Effector CD8-positive, alpha-beta T cell (primary cell): ENCODE measurements at regions not wholly inside any gene's neighbourhood (a gene's known extent, or its start where the extent isn't known, plus 50 kb on each side); places are given as distances from the start of the nearest gene placed in this dataset.

Experiments used
- DNase-seq: peaks from one replicate; lab custom pipeline; 2025; lab: John Stamatoyannopoulos, UW

GRCh38 chr22:26846076-26846475, 188.7 kb downstream of the MIAT start:
- DNase-seq = no peak

- no peak for DNase-seq
Observed at GRCh38 chr22:26846645-26847044, 189.3 kb downstream of the MIAT start.

GRCh38 chr22:26847046-26847445, 189.7 kb downstream of the MIAT start:
- no peak for DNase-seq

DNA sequence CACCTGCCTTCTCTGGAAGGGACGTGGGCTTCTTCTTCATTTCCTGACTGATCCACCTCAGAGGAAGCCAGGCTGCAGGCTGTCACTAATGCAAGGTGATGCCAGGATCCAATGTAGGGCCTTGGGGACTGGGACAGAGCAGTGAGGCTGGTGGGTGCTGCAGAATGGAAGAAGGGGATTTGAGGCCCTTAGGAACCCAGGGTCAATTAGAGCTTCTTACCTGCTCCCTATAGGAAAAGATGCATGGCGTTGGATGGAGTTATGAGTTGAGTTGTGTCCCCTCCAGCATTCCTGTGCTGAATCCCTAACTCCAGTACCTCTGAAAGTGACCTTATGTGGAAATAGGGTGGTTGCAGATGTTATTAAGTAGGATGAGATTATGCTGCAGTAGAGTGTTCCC, 190.4 kb downstream of the MIAT start:
- no peak for DNase-seq

DNA sequence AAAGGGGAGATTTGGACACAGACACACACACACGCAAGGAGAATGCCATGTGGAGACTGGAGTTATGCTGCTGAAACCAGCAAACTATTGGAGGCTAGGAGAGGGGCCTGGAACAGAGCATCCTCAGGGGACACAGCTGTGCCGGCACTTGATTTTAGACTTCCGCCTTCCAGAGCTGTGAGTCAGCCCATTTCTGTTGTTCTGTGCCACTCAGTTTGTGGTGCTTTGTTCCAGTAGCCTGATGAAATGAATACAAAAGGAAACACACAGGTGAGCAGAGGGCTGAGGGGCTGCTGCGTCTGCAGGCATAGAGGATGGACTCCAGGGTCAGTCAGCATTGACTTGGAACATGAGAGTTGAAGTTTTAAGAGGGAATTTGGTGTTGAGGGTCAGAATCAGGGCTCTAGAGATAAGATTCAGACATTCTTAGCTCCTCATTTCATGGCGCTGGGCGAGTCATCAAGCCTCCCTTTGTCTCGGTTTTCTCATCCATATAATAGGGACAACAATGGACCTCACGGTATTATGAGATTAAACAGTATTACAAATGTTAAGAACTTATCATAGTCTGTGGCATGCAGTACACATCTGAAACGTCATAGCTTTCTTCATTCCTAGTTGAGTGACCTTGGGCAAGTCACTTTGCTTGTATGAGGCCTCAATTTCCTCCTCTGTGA, 191.0 kb downstream of the MIAT start:
- DNase-seq = no peak

DNA sequence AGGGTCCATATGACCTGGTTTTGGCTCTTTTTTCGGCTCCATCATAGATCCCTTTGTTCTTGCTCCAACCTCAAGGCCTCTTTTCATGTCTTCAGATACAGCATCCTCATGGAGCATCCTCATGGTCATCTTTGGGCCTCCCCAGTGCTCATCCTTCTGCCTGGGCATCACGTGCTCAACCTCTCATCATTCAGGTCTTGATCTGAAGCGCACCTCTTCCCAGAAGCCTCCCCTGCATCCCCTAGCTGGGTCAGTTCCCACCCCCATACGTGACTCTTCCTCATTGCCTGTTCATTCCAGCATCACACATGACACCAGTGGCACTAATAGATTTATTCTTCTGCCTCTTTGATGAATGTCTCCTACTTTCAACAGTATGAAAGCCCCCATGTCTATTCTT, 192.2 kb downstream of the MIAT start:
- no peak for DNase-seq

- no peak for DNase-seq
Observed at GRCh38 chr22:26851125-26851524, 193.7 kb downstream of the MIAT start.

GRCh38 chr22:26852176-26852575, 194.8 kb downstream of the MIAT start:
- DNase-seq = no peak

GRCh38 chr22:26853071-26853470, 195.7 kb downstream of the MIAT start:
- DNase-seq = no peak

DNA sequence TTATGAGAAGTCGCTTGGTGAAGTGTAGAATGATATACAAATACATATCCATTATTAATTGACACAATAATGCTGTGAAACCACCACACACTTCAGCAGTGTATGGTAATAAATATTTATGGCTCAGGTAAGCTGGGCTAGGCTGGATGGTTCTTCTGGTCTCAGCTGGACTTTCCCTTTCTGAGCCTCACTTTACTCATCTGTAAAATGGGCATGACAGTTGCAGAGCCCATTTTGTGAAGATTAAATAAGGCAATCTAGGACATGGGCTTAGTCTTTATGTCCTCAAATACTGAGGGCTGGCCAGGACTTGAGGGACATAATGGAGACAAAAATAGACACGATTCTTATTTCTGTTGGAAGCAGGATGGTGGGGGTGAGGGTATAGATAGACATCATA, 196.1 kb downstream of the MIAT start:
- no peak for DNase-seq

DNA sequence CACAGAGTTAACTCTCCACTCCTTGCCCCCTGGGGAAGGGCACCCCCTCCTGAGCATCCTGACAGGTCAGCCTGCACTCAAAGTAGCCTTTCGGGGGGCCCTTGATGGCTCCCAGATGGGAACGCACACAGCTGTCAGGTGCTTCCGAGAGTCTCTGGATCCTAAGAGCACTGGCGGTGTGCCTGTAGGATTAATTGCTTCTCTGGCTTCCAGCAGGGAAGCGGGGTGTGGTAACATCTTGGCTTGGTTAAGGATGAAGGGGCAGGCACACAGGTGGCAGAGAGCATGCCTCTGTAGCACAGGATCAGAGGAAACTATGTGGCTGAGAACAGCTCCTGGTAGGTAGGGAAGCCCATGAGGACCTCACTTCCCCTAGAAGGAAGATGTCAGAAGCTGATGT, 199.8 kb downstream of the MIAT start:
- DNase-seq = no peak

- DNase-seq = no peak
Observed at GRCh38 chr22:26860301-26860700, 202.9 kb downstream of the MIAT start.

- DNase-seq = no peak
Observed at GRCh38 chr22:26865021-26865420, 207.6 kb downstream of the MIAT start.

DNA sequence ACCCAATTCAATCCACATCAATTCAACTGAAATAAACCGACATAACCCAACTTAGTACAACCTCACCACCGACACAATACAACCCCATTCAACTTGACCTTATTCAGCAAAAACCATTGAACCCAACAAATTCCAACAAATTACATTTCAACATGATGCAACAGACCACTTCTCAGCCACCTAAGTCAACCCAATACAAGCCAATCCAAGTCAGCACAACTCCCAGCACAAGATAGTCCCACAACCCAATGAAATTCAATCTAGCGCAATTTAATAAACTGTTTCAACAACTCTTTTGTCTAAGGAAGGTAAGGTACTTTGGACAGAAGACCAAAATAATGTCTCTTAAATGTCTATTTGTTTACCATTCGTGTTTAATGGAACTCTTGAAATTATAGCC, 226.0 kb downstream of the MIAT start:
- no peak for DNase-seq

DNA sequence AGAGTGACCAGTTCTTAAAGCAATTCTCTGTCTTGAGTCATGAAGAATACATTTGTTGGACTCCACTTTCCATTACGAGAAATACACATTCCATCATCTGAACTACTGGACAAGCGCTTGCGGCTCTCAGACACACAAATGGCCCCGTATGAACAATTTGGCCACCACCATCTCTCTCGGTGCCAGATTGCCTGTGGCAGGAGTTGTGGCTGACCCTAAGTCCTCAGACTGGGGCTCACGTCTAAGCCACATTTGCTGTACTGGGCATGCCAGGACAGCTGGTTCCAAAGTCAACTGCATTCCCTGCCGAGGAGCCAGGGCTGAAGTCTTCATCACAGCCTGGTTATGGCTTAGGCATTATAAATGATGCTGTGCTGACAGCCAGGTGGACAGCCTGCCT, 227.5 kb downstream of the MIAT start:
- DNase-seq = no peak

DNA sequence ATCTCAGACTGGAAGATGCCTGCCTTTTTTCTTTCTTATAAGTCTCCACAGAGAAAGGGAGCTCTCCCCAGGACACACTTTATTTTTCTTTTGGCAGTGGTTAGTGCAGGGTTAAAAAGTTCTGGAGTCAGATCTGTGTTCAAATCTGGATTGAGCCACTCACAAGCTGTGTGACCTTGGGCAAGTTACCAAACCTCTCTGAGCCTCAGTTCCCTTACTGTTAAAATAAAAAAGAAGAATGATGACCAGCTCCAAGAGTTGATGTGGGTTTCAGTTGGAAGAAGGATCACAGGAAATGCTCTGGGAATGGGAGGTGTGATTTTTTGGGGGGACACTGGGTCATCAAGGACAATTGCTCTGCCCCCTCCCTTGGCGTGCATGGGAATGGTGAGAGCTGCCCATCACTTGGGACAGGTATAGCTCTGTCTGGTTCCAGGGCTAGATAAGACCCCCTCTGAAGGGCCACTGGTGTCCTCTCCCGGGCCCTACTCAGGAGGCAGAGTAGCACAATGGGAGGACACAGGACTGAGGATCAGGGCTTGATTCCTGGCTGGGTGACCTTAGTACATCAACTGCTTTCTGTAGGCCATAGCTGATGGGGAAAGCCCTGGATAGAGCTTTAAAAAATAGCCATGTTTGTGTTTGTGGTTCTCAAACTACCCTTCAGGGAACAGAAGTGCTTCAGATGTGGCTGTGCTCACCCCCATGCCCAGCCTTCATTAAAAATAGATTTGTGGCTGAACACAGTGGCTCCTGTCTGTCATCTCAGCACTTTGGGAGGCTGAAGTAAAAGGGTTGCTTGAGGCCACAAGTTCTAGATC, 228.3 kb downstream of the MIAT start:
- DNase-seq = no peak

GRCh38 chr22:26887456-26887855, 230.1 kb downstream of the MIAT start:
- DNase-seq = no peak

DNA sequence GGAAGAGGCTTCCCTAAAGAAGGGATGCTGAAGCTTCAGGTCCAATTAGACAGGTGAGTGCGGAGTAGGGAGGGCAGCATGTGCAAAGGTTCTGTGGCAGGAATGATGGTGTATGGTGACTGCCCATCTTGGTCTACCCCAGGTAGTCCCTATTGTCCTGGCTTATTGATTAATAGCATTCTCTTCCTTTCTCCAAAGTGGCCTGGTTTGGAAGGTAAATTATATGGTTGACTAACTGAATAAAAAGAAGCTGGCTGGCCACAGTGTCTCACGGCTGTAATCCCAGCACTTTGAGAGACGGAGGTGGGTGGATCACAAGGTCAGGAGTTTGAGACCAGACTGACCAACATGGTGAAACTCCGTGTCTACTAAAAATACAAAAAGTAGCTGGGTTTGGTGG, 230.5 kb downstream of the MIAT start:
- no peak for DNase-seq

DNA sequence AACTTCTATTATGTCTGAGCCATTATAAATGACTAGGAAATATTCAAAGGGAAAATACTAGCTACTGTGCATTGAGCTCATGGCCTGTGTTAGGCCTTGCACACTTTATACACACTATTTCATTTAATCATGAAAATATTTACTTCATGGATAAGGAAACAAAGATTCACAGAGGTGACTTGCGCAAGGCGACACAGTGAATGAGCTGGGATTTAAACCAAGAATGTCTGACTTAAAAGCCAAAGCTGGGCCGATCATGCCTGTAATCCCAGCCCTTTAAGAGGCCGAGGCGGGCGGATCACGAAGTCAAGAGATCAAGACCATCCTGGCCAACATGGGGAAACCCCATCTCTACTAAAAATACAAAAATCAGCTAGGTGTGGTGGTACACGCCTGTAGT, 231.5 kb downstream of the MIAT start:
- DNase-seq = no peak

DNA sequence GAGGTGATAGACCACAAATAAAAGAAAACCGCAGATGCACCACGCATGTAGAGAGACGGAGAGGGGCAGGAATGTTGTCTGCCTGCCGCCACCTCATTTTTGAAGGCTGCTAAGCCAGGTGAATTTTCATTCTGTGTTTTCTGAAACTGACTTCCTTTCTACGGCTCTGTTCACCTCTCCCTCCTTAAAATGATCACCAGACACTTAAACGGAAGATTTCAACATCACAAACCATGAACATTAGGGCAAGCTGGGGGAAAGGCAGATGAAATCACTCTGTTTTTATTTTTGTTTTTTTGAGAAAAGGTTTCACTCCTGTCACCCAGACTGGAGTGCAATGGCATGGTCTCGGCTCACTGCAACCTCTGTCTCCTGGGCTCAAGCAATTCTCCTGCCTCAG, 232.4 kb downstream of the MIAT start:
- DNase-seq = no peak

GRCh38 chr22:26890870-26891269, 233.5 kb downstream of the MIAT start:
- DNase-seq = no peak

DNA sequence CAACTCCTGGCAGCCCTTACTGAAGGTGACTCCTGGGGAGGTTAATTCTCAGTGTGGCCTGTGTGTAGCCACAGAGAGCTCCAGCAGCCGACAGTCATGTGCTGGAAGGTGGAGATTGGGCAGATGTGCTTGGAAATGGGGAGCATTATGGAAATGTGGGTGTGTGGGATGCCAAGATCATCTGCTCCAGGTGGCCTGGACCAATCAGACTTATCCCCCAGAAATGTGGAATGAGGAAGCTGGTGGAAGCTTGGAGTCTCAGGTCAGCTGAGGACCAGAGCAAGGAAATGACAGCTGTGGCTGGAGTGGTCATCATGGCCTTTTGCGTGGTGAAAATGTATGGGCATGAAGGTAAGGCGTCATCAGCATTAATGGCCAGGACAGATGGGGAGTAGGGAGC, 234.0 kb downstream of the MIAT start:
- no peak for DNase-seq

GRCh38 chr22:26892166-26893041, 235.0 kb downstream of the MIAT start:
- DNase-seq = no peak
